T-helper 17 cell (primary cell): ENCODE measurements at regions not wholly inside any gene's neighbourhood (a gene's known extent, or its start where the extent isn't known, plus 50 kb on each side); places are given as distances from the start of the nearest gene placed in this dataset.

Source experiments
- ATAC-seq: fragments of 150-1000 bp; cut with Tn5 transposase; 2 replicates; pipeline ENCODE4 v1.10.0; 2021; ENCODE audit warnings: mild to moderate bottlenecking, moderate library complexity
- DNase-seq, 3 donors: peaks; one replicate each; pipeline versions ENCODE4 v3.0.0 to v3.0.0-alpha.2; 2020 to 2021
- H3K9me3 ChIP-seq: one replicate; pipeline ENCODE4 v1.7.0; 2013; ENCODE audit warnings: low read length, mild to moderate bottlenecking; ENCODE audit not compliant: control insufficient read depth, poor library complexity, severe bottlenecking
- H3K27ac Mint-ChIP-seq: one replicate; pipeline ENCODE4 v1.8.0; 2022; ENCODE audit warnings: mild to moderate bottlenecking, moderate library complexity, mixed read lengths
- H3K27me3 Mint-ChIP-seq: one replicate; pipeline ENCODE4 v1.8.0; 2022; ENCODE audit warnings: mixed read lengths
- H3K36me3 Mint-ChIP-seq: one replicate; pipeline ENCODE4 v1.8.0; 2022; ENCODE audit warnings: low read depth, mixed read lengths
- H3K4me1 Mint-ChIP-seq: one replicate; pipeline ENCODE4 v1.8.0; 2022; ENCODE audit warnings: mild to moderate bottlenecking, mixed read lengths
- H3K4me3 Mint-ChIP-seq: one replicate; pipeline ENCODE4 v1.8.0; 2022; ENCODE audit warnings: mild to moderate bottlenecking, moderate library complexity, mixed read lengths

- DNase-seq (no peak), ATAC-seq (no peak)
- Mint-ChIP-seq H3K4me1 (peaks cover 34% of the 10 kb centered on the region), H3K4me3 (no peak overlapping the region), H3K27ac (peak overlapping the region; percentile 34), H3K27me3 (peaks cover 28% of the 10 kb centered on the region), H3K36me3 (peaks cover 4% of the 10 kb centered on the region)
- no peaks in the 10 kb centered on the region for H3K9me3 ChIP-seq
These were observed 147.2 kb upstream of the JUN start for GRCh38 chr1:58931024-58931423.

GRCh38 chr1:58931756-58932155 is 147.9 kb upstream of the JUN start:
- DNase-seq (no peak), ATAC-seq (no peak)
- Mint-ChIP-seq H3K4me1 (peaks cover 37% of the 10 kb centered on the region), H3K4me3 (no peak overlapping the region), H3K36me3 (peaks cover 4% of the 10 kb centered on the region), H3K27me3 (peaks cover 28% of the 10 kb centered on the region), H3K27ac (peak overlapping the region; percentile 34)
- H3K9me3 ChIP-seq: no peaks in the 10 kb centered on the region

GRCh38 chr1:58932859-58933598 is 149.2 kb upstream of the JUN start:
- Mint-ChIP-seq H3K27me3 (peaks cover 34% of the 10 kb centered on the region), H3K4me3 (no peak overlapping the region), H3K36me3 (peaks cover 4% of the 10 kb centered on the region), H3K4me1 (peaks cover 39% of the 10 kb centered on the region), H3K27ac (no peak overlapping the region)
- DNase-seq (no peak), ATAC-seq (no peak)
- no peaks in the 10 kb centered on the region for H3K9me3 ChIP-seq

GRCh38 chr1:58933599-58933926 is 149.7 kb upstream of the JUN start:
- Mint-ChIP-seq H3K27ac (no peak overlapping the region), H3K4me1 (peaks cover 40% of the 10 kb centered on the region), H3K27me3 (peaks cover 30% of the 10 kb centered on the region), H3K36me3 (peaks cover 2% of the 10 kb centered on the region), H3K4me3 (no peak overlapping the region)
- no peak for DNase-seq
- no peak for ATAC-seq
- no peaks in the 10 kb centered on the region for H3K9me3 ChIP-seq

GRCh38 chr1:58934706-58935105 is 150.9 kb upstream of the JUN start:
- no peak overlapping the region for H3K4me3 Mint-ChIP-seq
- H3K9me3 ChIP-seq: no peaks in the 10 kb centered on the region
- no peak for DNase-seq
- H3K27me3 Mint-ChIP-seq: peaks cover 18% of the 10 kb centered on the region
- H3K4me1 Mint-ChIP-seq: peaks cover 38% of the 10 kb centered on the region
- no peak for ATAC-seq
- H3K27ac Mint-ChIP-seq: no peak overlapping the region
- no peaks in the 10 kb centered on the region for H3K36me3 Mint-ChIP-seq

- H3K36me3 Mint-ChIP-seq: no peaks in the 10 kb centered on the region
- H3K27ac Mint-ChIP-seq: peak overlapping the region; percentile 70
- H3K4me3 Mint-ChIP-seq: no peak overlapping the region
- no peak for ATAC-seq
- H3K4me1 Mint-ChIP-seq: peaks cover 51% of the 10 kb centered on the region
- DNase-seq: no peak
- peaks cover 12% of the 10 kb centered on the region for H3K27me3 Mint-ChIP-seq
- H3K9me3 ChIP-seq: no peaks in the 10 kb centered on the region
These were observed 153.1 kb upstream of the JUN start for GRCh38 chr1:58936973-58937372.

- peaks cover 55% of the 10 kb centered on the region for H3K4me1 Mint-ChIP-seq
These were observed 155.3 kb upstream of the JUN start for GRCh38 chr1:58939146-58939545.

GRCh38 chr1:58939666-58940370 is 156.0 kb upstream of the JUN start:
- Mint-ChIP-seq H3K27me3 (peaks cover 11% of the 10 kb centered on the region), H3K4me1 (peaks cover 61% of the 10 kb centered on the region), H3K27ac (no peak overlapping the region), H3K36me3 (no peaks in the 10 kb centered on the region), H3K4me3 (no peak overlapping the region)
- DNase-seq (no peak), ATAC-seq (no peak)
- no peaks in the 10 kb centered on the region for H3K9me3 ChIP-seq

More at GRCh38 chr1:58939146-58939545, 155.3 kb upstream of the JUN start:
- H3K9me3 ChIP-seq: no peaks in the 10 kb centered on the region
- H3K4me3 Mint-ChIP-seq: no peak overlapping the region
- H3K27me3 Mint-ChIP-seq: peaks cover 11% of the 10 kb centered on the region
- H3K27ac Mint-ChIP-seq: no peak overlapping the region
- no peaks in the 10 kb centered on the region for H3K36me3 Mint-ChIP-seq
- DNase-seq (no peak), ATAC-seq (no peak)

- Mint-ChIP-seq H3K4me3 (peak overlapping the region; percentile 75), H3K4me1 (peaks cover 64% of the 10 kb centered on the region), H3K27me3 (peaks cover 11% of the 10 kb centered on the region), H3K27ac (peak overlapping the region; percentile 62), H3K36me3 (no peaks in the 10 kb centered on the region)
- H3K9me3 ChIP-seq: no peaks in the 10 kb centered on the region
- peak; percentile 94 for ATAC-seq
- peak in 1 of 3 donors; percentile 10 for DNase-seq
These were observed 157.8 kb upstream of the JUN start for GRCh38 chr1:58941471-58942289.

GRCh38 chr1:58942759-58943191 is 158.9 kb upstream of the JUN start:
- H3K27me3 Mint-ChIP-seq: peaks cover 5% of the 10 kb centered on the region
- H3K4me1 Mint-ChIP-seq: peaks cover 59% of the 10 kb centered on the region
- H3K27ac Mint-ChIP-seq: peak overlapping the region; percentile 80
- H3K4me3 Mint-ChIP-seq: peak overlapping the region; percentile 75
- DNase-seq (no peak), ATAC-seq (no peak)
- no peaks in the 10 kb centered on the region for H3K9me3 ChIP-seq
- H3K36me3 Mint-ChIP-seq: no peaks in the 10 kb centered on the region

- H3K36me3 Mint-ChIP-seq: no peaks in the 10 kb centered on the region
- peaks cover 62% of the 10 kb centered on the region for H3K4me1 Mint-ChIP-seq
- H3K27me3 Mint-ChIP-seq: peaks cover 5% of the 10 kb centered on the region
- ATAC-seq (no peak), DNase-seq (no peak)
- H3K4me3 Mint-ChIP-seq: no peak overlapping the region
- peak overlapping the region; percentile 80 for H3K27ac Mint-ChIP-seq
- H3K9me3 ChIP-seq: no peaks in the 10 kb centered on the region
These were observed 159.9 kb upstream of the JUN start for GRCh38 chr1:58943776-58944175.

GRCh38 chr1:58944439-58944838 is 160.6 kb upstream of the JUN start:
- Mint-ChIP-seq H3K27me3 (peaks cover 5% of the 10 kb centered on the region), H3K4me3 (no peak overlapping the region), H3K27ac (no peak overlapping the region), H3K4me1 (peaks cover 67% of the 10 kb centered on the region), H3K36me3 (no peaks in the 10 kb centered on the region)
- H3K9me3 ChIP-seq: no peaks in the 10 kb centered on the region
- DNase-seq (no peak), ATAC-seq (no peak)

- DNase-seq (no peak), ATAC-seq (no peak)
- H3K36me3 Mint-ChIP-seq: no peaks in the 10 kb centered on the region
- no peaks in the 10 kb centered on the region for H3K9me3 ChIP-seq
- no peak overlapping the region for H3K27ac Mint-ChIP-seq
- peaks cover 53% of the 10 kb centered on the region for H3K4me1 Mint-ChIP-seq
- H3K27me3 Mint-ChIP-seq: no peaks in the 10 kb centered on the region
- H3K4me3 Mint-ChIP-seq: no peak overlapping the region
These were observed 162.5 kb upstream of the JUN start for GRCh38 chr1:58946390-58946789.
